ENCODE measurements at regions not wholly inside any gene's neighbourhood (a gene's known extent, or its start where the extent isn't known, plus 50 kb on each side); places are given as distances from the start of the nearest gene placed in this dataset.

GRCh38 chr20:19003366-19004336, 190.1 kb downstream of the SCP2D1 start:
- DNase-seq: no peak

DNA sequence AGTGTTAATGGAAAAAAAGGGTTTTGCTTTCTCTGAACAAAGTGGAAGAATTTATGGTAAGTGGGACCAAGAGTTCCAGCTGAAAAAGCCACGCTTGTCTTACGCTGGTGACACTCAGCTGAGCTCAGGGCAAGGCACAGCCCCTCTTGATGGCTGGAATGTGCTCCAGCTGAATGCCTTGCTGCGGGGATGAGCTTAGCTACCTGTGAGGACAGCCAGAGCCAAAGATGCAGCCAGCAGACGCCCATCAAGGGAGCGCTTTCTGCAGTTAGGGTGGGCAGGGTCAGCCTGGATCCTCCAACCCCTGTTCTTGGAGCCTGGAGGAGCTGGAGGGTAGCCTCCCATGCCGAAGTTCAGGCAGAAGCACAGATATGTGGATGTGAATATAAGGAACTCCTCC, 191.4 kb downstream of the SCP2D1 start:
- DNase-seq: no peak

- no peak for DNase-seq
Observed at GRCh38 chr20:19008497-19008896, 194.9 kb downstream of the SCP2D1 start.

- DNase-seq: no peak
Observed at GRCh38 chr20:19009081-19009688, 195.6 kb downstream of the SCP2D1 start.

- DNase-seq: no peak
Observed at GRCh38 chr20:19012676-19013075, 199.1 kb downstream of the SCP2D1 start.

DNA sequence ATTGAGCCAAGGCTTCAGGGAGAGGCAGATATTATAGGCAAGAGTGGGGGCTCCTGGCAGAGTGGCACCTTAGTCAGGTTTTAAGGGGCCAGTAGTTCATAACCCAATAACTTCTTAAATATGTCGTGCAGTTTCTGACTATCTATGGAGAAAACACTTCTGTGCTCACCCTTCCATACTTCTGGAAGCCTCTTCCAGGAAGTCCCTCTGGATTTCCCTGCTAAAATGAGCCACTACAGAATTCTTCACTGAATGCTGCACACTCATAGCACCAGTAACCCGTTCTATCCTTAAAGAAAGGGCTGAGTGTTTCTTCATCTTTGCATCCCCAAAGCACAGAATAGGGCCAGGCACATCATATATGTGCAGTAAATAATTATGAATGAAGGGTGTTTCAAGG, 198.5 kb upstream of the SLC24A3 start:
- no peak for DNase-seq

- DNase-seq: no peak
Observed at GRCh38 chr20:19015351-19016139, 196.9 kb upstream of the SLC24A3 start.

- DNase-seq: no peak
Observed at GRCh38 chr20:19016140-19016497, 196.3 kb upstream of the SLC24A3 start.

GRCh38 chr20:19017104-19017690, 195.2 kb upstream of the SLC24A3 start:
- DNase-seq: no peak

GRCh38 chr20:19018881-19019280, 193.6 kb upstream of the SLC24A3 start:
- DNase-seq: no peak

- DNase-seq: no peak
Observed at GRCh38 chr20:19019734-19020364, 192.6 kb upstream of the SLC24A3 start.

DNA sequence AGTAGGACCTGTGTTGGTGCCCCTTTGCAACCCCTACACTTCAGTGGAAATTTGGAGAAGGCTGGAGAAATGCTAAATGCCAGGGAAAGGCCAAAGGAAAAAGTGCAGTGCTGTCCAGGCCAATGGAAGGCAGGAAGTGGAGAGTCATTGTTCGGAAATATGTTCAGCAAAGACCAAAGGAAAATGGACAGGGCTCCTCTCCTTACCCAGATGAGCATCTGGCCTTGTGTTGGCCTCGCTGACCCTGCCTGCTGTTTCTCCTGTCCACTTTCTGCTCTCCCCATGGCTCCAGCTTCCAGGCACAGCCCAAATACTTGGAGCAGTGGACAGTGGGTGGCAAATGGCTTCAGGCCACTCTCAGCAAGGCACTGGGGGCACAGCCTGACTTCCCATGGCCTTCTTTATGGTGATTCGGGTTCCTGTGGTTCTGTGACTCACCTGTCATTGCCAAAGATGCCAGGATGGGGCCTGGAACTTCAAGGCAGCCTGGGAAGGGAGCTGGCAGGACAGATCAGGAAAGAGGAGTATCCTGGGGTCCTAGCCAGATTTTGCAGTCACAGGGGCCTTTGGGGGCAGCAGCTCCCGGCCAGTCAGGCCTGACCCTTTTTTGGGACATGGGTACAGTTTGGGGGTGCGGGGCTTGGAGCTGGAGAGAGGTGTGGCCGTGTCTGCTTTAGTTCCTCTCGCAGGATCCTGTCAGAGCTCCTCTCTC, 190.9 kb upstream of the SLC24A3 start:
- DNase-seq: no peak

- no peak for DNase-seq
Observed at GRCh38 chr20:19022118-19022575, 190.3 kb upstream of the SLC24A3 start.

- no peak for DNase-seq
Observed at GRCh38 chr20:19022791-19023448, 189.5 kb upstream of the SLC24A3 start.

DNA sequence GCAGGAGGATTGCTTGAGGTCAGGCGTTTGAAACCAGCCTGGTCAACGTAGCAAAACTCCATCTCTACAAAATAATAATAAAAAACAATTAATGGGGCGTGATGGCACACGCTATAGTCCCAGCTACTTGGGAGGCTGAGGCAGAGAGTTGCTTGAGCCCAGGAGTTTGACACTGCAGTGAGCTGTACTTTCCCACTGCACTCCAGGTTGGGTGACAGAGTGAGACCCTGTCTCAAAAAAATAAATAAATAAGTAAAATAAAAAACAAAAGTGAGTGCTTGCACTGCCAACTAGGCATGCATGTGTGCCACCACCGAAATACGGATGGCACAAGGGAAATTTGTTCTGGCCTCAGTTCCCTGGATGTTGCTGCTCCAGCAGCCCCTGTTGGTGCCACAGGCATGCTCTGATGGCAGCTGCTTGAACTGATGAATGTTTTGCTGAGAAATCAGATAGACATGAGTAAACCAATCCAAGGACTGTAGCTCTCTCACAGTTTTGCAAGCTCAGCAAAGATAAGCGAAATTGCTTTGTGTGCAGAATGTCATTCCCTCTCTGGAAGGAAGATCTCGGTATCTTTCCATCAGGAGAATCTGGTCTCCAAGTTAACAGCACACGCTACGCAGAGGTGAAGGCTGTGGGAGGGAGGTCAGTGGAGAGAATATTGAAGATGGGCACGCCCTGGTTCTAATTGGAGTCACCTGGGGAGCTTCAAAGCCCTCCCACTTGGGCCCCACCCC, 188.0 kb upstream of the SLC24A3 start:
- no peak for DNase-seq

DNA sequence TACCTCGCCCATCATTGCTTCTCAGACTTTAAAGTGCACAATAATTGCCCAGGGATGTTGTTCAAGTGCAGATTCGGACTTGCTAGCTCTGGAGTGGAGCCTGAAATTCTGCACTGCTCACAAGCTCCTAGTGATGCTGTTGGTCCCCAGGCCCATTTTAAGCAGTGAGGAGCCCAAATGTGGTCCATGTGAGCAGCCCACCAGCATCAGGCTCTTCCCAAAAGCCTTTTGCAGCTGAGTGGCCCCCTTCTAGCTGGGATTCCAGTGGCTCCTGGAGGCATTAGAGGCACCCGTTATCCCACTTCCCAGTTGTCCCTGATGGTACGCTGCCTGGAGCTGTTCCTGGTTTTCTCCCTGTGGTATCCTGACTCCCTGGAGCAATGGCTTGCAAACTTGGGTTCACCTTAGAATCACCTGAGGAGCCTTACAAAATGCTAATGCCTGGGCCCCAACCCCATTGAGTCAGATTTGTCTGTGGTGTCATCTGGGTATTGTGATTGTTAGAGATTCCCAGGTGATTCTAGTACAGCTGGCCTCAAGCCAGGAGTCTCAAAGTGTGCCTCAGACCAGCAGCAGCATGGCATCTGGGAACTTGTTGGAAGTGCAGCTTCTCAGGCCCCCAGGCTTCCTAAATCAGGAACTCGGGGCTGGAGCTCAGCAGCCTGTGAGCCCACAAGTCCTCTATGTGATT, 186.9 kb upstream of the SLC24A3 start:
- DNase-seq: no peak

DNA sequence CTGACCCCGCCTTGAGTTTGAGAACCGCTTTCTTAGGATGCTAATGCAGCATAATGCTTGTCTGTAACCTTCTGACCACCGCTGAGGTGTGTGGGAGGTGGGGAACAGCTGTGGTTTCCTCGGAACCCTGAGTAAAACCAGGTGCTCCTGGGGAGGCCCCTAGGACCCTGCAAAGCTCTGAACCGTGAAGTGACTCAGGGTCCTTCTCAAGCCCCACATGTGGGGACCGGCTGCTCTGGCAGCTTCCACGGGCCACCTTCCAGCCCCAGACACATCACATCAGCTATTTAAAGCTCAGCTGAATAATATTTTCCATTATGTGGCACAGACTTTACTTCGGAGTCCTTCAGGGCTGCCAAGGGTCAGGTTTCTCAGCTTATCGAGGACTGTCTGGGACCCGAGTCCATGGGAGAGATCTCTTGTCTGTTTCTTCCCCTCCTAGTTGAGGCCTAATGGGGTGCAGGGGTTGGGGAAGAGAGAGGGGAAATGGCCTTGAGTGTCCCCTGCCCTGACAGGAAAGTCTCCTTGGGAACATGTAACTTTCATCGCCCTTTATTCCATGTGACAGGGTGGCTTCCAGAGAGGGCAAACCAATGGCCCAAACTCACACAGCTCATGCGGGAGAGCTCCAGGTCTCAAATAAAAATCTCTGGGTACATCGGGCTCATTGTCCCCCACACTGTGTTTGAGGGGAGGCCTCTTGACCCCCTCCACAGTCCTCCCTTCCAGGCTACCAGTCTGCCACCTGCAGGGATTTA, 186.1 kb upstream of the SLC24A3 start:
- DNase-seq: no peak

DNA sequence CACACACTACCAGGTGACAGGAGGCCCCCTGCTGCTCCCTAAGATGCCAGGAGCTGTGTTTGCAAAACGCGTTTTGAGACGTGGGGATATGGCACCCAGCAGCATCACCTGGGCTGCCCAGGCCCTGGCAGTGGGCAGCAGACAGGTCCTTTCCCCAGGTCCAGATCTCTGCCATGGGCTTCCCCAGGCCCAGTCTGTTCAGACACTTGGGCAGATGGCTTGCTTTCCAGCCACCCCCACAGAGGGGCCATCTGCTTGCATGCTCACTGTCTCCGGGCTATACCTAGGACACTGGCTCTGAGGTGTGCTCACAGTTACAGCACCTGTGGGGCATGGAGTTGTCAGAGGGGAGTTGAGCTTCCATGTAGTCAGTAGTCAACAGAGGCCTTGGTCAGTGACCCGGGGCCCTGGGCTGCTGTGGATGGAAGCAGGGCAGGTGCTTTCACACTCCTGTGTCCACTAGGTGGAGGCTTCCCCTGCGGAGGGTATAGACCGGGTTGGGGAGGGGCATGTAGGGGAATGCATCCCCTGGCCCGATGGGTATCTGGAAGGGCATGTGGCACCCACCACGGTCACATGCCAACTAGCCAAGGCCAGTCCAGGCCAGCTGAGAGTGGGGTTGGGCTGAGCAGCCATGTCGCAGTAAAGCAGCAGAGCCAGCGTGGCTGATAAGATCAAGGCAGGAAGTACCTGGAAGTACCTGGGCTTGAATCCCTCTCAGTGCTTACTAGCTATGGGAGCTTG, 185.4 kb upstream of the SLC24A3 start:
- no peak for DNase-seq
